KMS-11 (cell line): ENCODE measurements at regions not wholly inside any gene's neighbourhood (a gene's known extent, or its start where the extent isn't known, plus 50 kb on each side); places are given as distances from the start of the nearest gene placed in this dataset.
"Not testable (repeated sequence)": the region's sequence is repeated elsewhere in the genome, so short reads cannot be mapped to it uniquely, and the experiment has no call there.

ENCODE experiments used
- H2AFZ ChIP-seq: fragments of 200-600 bp; sonication (generic); 2 replicates; pipeline ENCODE4 v1.6.1; 2016; ENCODE audit warnings: antibody characterized with exemption, mixed run types, low read depth
- H3K27ac ChIP-seq: fragments of 200-600 bp; sonication (generic); 2 replicates; pipeline ENCODE4 v1.6.1; 2016; ENCODE audit warnings: mild to moderate bottlenecking, mixed run types
- H3K27me3 ChIP-seq: fragments of 200-600 bp; sonication (generic); 2 replicates; pipeline ENCODE4 v1.6.1; 2017; ENCODE audit warnings: mild to moderate bottlenecking, low read depth, mixed run types, moderate library complexity; ENCODE audit not compliant: insufficient read depth
- H3K36me3 ChIP-seq: fragments of 200-600 bp; sonication (generic); 2 replicates; pipeline ENCODE4 v1.6.1; 2017; ENCODE audit warnings: mild to moderate bottlenecking, mixed run types; ENCODE audit not compliant: insufficient read depth
- H3K4me1 ChIP-seq: fragments of 200-600 bp; sonication (generic); 2 replicates; pipeline ENCODE4 v1.6.1; 2016; ENCODE audit warnings: mild to moderate bottlenecking, low read depth, mixed run types; ENCODE audit not compliant: poor library complexity, severe bottlenecking
- H3K4me2 ChIP-seq: fragments of 200-600 bp; sonication (generic); 2 replicates; pipeline ENCODE4 v1.7.0; 2016; ENCODE audit warnings: mild to moderate bottlenecking, mixed run types
- H3K4me3 ChIP-seq: fragments of 200-600 bp; sonication (generic); IDR thresholded peaks from 2 replicates; pipeline ENCODE4 v1.6.1; 2017; ENCODE audit warnings: low read depth, low read length, mixed read lengths; ENCODE audit not compliant: insufficient read depth
- H3K79me2 ChIP-seq: fragments of 200-600 bp; sonication (generic); 2 replicates; pipeline ENCODE4 v1.6.1; 2016; ENCODE audit warnings: low read depth, mixed run types; ENCODE audit not compliant: insufficient read depth
- H3K9ac ChIP-seq: fragments of 200-600 bp; sonication (generic); 2 replicates; pipeline ENCODE4 v1.6.1; 2016; ENCODE audit warnings: mild to moderate bottlenecking, mixed run types
- H4K20me1 ChIP-seq: fragments of 200-600 bp; sonication (generic); 2 replicates; pipeline ENCODE4 v1.6.1; 2016; ENCODE audit warnings: mild to moderate bottlenecking, mixed run types; ENCODE audit not compliant: insufficient read depth
- TF ChIP-seq, protein P1 (sequence below): fragments of 200-600 bp; sonication (generic); conservative IDR thresholded peaks from 2 replicates; pipeline ENCODE4 v1.6.1; 2017; ENCODE audit warnings: low read depth, mild to moderate bottlenecking, antibody characterized with exemption, low read length, moderate library complexity, mixed read lengths

DNA sequence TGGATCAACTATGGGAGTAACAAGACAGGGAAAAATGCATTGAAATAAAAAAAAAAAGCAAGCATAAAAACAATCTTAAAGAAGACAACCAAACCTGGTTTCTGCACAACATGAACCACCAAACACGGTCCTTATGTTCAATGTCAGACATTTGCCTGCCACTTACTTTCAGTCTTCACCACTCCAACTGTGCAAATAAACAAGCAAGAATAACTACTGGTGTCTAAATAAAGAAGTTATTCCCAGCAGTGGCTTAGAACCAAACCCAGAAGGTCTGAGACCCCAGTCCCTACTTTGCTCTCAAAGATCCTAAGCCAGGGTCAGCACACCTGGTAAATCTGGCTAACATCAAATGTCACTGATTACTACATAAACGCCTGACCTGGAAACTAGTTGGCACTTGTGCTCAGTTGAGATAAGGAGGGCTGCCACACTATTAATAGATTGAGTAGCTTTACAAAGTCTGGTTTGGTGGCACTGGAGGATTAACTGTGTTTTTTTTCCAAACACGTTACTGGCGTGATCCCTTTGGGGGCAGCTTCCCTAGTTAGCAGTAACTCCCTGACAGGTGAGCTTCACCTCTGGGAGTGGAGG is 62.7 kb upstream of the ABLIM1 start:
- Histone ChIP-seq H3K4me3 (no peak overlapping the region), H2AFZ (no peak overlapping the region), H4K20me1 (no peaks in the 10 kb centered on the region), H3K27ac (no peak overlapping the region), H3K36me3 (no peaks in the 10 kb centered on the region), H3K4me2 (no peak overlapping the region), H3K79me2 (no peaks in the 10 kb centered on the region), H3K9ac (no peak overlapping the region), H3K27me3 (no peaks in the 10 kb centered on the region), H3K4me1 (no peaks in the 10 kb centered on the region)
- TF ChIP-seq, protein P1, sequence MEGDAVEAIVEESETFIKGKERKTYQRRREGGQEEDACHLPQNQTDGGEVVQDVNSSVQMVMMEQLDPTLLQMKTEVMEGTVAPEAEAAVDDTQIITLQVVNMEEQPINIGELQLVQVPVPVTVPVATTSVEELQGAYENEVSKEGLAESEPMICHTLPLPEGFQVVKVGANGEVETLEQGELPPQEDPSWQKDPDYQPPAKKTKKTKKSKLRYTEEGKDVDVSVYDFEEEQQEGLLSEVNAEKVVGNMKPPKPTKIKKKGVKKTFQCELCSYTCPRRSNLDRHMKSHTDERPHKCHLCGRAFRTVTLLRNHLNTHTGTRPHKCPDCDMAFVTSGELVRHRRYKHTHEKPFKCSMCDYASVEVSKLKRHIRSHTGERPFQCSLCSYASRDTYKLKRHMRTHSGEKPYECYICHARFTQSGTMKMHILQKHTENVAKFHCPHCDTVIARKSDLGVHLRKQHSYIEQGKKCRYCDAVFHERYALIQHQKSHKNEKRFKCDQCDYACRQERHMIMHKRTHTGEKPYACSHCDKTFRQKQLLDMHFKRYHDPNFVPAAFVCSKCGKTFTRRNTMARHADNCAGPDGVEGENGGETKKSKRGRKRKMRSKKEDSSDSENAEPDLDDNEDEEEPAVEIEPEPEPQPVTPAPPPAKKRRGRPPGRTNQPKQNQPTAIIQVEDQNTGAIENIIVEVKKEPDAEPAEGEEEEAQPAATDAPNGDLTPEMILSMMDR: no peak

DNA sequence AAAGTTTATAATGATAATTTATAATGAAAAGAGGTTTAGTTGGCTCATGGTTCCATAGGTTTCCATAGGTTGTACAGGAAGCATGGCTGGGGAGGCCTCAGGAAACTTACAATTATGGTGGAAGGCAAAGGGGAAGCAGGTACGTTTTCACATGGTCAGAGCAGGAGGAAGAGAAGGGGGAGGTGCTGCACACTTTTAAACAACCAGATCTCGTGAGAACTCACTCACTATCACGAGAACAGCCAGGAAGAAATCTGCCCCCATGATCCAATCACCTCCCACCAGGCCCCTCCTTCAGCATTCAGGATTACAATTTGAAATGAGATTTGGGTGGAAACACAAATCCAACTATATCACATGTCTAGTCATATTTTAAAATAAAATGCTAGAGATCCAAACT is 64.1 kb upstream of the ABLIM1 start:
- not testable (repeated sequence) for H3K4me3 ChIP-seq

DNA sequence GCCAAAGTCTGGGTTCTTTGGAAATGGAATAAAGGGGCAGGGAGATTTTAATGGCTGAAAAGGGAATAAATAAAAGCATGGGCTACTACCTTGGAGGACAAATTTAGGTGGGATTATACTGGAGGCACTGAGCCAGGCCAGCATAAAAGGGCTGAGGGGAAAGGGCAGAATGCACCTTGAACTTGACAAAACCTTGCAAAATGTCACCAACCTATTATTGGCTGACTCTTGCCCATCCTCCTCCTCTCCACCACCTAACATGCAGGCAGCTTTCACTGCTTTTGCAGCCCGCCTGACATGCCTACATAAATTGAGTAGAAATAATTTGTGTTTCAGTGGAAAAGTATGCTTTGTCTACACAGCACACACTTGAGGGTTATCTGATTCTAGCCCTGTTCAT is 65.3 kb upstream of the ABLIM1 start:
- Histone ChIP-seq H3K9ac (no peak overlapping the region), H3K4me1 (no peaks in the 10 kb centered on the region), H3K79me2 (no peaks in the 10 kb centered on the region), H3K36me3 (no peaks in the 10 kb centered on the region), H3K4me2 (no peak overlapping the region), H3K27ac (no peak overlapping the region), H2AFZ (no peak overlapping the region), H3K4me3 (no peak overlapping the region), H4K20me1 (no peaks in the 10 kb centered on the region), H3K27me3 (no peaks in the 10 kb centered on the region)
- TF ChIP-seq, protein P1: no peak

More for the DNA sequence above, 64.1 kb upstream of the ABLIM1 start:
- H3K9ac ChIP-seq, H2AFZ ChIP-seq, H3K27ac ChIP-seq, H4K20me1 ChIP-seq, H3K79me2 ChIP-seq, H3K27me3 ChIP-seq, H3K36me3 ChIP-seq, H3K4me2 ChIP-seq, H3K4me1 ChIP-seq: not testable (repeated sequence)

DNA sequence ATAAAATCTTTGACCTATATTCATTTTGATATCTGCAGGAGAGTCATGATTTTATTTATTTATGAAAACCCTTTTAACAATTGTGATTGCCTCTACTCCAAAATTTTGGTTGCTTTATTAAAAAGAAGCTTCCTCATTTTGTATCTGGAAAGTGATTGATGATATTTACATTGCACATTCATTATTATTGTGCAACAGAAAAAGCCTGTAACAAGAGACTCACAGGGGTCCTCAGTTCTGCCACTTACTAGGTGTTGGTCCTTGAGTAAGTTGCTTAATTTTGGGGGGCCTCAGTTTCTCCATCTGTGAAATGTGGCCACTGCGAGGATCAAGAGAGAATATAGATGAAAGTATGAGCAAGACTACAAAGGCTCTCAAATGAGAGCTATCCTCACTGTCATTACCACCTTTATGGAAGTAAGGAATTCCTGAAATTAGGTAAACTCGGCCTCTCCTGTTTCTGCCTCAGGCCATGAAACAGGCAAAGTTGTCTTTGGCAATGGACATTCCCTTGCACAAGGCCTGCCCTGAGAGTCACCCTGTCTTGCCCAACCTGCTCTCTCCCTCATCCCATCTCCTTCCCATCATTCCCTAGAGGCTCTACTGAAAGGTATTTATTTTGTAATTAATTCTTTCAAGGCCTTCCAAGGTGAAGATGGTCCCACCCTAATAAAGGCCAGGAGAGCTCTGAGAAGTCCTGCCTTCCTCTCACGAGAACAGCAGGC is 66.1 kb upstream of the ABLIM1 start:
- H4K20me1 ChIP-seq: no peaks in the 10 kb centered on the region
- H3K4me1 ChIP-seq: no peaks in the 10 kb centered on the region
- H3K27ac ChIP-seq: no peak overlapping the region
- H3K4me2 ChIP-seq: no peak overlapping the region
- H3K36me3 ChIP-seq: no peaks in the 10 kb centered on the region
- H3K79me2 ChIP-seq: no peaks in the 10 kb centered on the region
- H3K27me3 ChIP-seq: no peaks in the 10 kb centered on the region
- TF ChIP-seq, protein P1: no peak
- no peak overlapping the region for H2AFZ ChIP-seq
- H3K4me3 ChIP-seq: no peak overlapping the region
- H3K9ac ChIP-seq: no peak overlapping the region

DNA sequence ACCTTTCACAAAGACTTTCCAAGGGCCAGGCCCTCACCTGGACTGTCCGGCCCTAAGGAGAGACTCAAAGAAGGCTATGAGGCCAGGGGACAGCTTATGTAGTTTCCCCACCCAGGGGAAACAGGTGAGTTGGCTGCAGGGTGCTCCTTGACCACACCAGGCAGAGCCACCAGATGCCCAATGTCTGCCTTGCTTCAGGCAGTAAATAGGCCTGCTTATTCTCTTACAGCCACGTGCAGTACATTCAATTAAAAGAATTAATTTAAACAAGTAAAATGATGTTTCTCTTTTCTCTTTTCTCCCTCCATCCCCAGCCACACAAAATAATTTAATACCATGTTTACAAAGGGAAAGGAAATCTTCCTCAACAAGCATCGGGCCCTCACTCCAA is 66.6 kb upstream of the ABLIM1 start:
- no peak overlapping the region for H3K9ac ChIP-seq
- no peak overlapping the region for H3K27ac ChIP-seq
- H3K79me2 ChIP-seq: no peaks in the 10 kb centered on the region

More for the DNA sequence above, 66.6 kb upstream of the ABLIM1 start:
- Histone ChIP-seq H3K4me1 (no peaks in the 10 kb centered on the region), H3K4me3 (no peak overlapping the region), H3K4me2 (no peak overlapping the region), H3K27me3 (no peaks in the 10 kb centered on the region), H4K20me1 (no peaks in the 10 kb centered on the region), H2AFZ (no peak overlapping the region), H3K36me3 (no peaks in the 10 kb centered on the region)
- TF ChIP-seq, protein P1: no peak
